ENCODE measurements at regions not wholly inside any gene's neighbourhood (a gene's known extent, or its start where the extent isn't known, plus 50 kb on each side); places are given as distances from the start of the nearest gene placed in this dataset.

DNA sequence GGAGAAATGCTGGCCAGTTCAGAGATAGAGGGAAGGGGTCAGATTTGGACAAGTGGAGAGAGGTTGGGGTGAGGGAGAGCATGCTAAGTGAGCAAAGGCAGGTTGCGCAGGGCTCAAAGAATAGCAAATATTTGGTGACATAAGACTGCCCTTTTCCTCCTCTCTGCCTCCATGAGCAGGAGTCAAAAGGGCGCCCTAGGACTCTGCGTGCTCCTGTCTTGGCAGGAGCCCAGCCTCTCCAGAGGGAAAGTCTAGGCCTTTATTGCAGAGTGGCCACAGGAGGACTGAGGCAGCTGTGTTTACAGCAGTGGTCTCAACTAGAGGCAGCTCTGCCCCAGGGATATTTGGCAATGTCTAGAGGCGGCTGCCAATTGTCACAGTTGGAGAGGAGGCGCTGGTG, 165.6 kb downstream of the FAM43A start:
- TF ChIP-seq, protein P1, sequence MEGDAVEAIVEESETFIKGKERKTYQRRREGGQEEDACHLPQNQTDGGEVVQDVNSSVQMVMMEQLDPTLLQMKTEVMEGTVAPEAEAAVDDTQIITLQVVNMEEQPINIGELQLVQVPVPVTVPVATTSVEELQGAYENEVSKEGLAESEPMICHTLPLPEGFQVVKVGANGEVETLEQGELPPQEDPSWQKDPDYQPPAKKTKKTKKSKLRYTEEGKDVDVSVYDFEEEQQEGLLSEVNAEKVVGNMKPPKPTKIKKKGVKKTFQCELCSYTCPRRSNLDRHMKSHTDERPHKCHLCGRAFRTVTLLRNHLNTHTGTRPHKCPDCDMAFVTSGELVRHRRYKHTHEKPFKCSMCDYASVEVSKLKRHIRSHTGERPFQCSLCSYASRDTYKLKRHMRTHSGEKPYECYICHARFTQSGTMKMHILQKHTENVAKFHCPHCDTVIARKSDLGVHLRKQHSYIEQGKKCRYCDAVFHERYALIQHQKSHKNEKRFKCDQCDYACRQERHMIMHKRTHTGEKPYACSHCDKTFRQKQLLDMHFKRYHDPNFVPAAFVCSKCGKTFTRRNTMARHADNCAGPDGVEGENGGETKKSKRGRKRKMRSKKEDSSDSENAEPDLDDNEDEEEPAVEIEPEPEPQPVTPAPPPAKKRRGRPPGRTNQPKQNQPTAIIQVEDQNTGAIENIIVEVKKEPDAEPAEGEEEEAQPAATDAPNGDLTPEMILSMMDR (IDR thresholded peaks at IDR 0.05), result no peak
- TF ChIP-seq RARB (CRISPR knock-in tag; IDR thresholded peaks at IDR 0.05) (no peak), EP300 (IDR thresholded peaks at IDR 0.05) (no peak), POLR2A (IDR thresholded peaks at IDR 0.05; ENCODE audit: low read length) (no peak), PHF8 (IDR thresholded peaks at IDR 0.05; ENCODE audit: borderline replicate concordance, low read depth) (no peak), JUN (IDR thresholded peaks at IDR 0.05) (no peak), CHD2 (IDR thresholded peaks at IDR 0.05; ENCODE audit: low read length, partially characterized antibody) (no peak), MYC (IDR thresholded peaks at IDR 0.05; ENCODE audit: borderline replicate concordance, low read length) (no peak), EHMT2 (IDR thresholded peaks at IDR 0.05; ENCODE audit: low read depth) (no peak)
- TF ChIP-seq, protein P2, sequence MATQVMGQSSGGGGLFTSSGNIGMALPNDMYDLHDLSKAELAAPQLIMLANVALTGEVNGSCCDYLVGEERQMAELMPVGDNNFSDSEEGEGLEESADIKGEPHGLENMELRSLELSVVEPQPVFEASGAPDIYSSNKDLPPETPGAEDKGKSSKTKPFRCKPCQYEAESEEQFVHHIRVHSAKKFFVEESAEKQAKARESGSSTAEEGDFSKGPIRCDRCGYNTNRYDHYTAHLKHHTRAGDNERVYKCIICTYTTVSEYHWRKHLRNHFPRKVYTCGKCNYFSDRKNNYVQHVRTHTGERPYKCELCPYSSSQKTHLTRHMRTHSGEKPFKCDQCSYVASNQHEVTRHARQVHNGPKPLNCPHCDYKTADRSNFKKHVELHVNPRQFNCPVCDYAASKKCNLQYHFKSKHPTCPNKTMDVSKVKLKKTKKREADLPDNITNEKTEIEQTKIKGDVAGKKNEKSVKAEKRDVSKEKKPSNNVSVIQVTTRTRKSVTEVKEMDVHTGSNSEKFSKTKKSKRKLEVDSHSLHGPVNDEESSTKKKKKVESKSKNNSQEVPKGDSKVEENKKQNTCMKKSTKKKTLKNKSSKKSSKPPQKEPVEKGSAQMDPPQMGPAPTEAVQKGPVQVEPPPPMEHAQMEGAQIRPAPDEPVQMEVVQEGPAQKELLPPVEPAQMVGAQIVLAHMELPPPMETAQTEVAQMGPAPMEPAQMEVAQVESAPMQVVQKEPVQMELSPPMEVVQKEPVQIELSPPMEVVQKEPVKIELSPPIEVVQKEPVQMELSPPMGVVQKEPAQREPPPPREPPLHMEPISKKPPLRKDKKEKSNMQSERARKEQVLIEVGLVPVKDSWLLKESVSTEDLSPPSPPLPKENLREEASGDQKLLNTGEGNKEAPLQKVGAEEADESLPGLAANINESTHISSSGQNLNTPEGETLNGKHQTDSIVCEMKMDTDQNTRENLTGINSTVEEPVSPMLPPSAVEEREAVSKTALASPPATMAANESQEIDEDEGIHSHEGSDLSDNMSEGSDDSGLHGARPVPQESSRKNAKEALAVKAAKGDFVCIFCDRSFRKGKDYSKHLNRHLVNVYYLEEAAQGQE (IDR thresholded peaks at IDR 0.05), result no peak
- TF ChIP-seq, protein P3, sequence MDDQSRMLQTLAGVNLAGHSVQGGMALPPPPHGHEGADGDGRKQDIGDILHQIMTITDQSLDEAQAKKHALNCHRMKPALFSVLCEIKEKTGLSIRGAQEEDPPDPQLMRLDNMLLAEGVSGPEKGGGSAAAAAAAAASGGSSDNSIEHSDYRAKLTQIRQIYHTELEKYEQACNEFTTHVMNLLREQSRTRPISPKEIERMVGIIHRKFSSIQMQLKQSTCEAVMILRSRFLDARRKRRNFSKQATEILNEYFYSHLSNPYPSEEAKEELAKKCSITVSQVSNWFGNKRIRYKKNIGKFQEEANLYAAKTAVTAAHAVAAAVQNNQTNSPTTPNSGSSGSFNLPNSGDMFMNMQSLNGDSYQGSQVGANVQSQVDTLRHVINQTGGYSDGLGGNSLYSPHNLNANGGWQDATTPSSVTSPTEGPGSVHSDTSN (IDR thresholded peaks at IDR 0.05), result no peak

Data from A549 (cell line).